ENCODE measurements at regions not wholly inside any gene's neighbourhood (a gene's known extent, or its start where the extent isn't known, plus 50 kb on each side); places are given as distances from the start of the nearest gene placed in this dataset.
A peak's percentile ranks its signal among the peaks of the same experiment; 100 is the strongest.

GRCh38 chr11:116454951-116455350, 317.8 kb downstream of the BUD13 start:
- Histone ChIP-seq H4K20me1 (ENCODE audit: insufficient read depth) (no peaks in the 10 kb centered on the region), H3K9ac (ENCODE audit: low read length) (no peak overlapping the region), H3K79me2 (replicated peaks; ENCODE audit: insufficient read depth, low read length) (no peaks in the 10 kb centered on the region), H3F3A (ENCODE audit: insufficient read depth, low read length, poor library complexity, severe bottlenecking) (peaks cover 9% of the 10 kb centered on the region), H3K27me3 (ENCODE audit: insufficient read depth, low read depth, low read length) (no peaks in the 10 kb centered on the region), H3K27ac (ENCODE audit: low read length) (no peak overlapping the region), H3K4me3 (ENCODE audit: low read length) (no peak overlapping the region), H3K4me2 (ENCODE audit: low read length) (no peak overlapping the region), H2AFZ (ENCODE audit: low read depth, low read length) (no peak overlapping the region), H3K9me2 (ENCODE audit: insufficient read depth, low read length) (no peaks in the 10 kb centered on the region), H3K9me3 (ENCODE audit: low read length) (peaks cover 5% of the 10 kb centered on the region), H3K36me3 (ENCODE audit: insufficient read depth, low read length) (no peaks in the 10 kb centered on the region)
- TF ChIP-seq EZH2 (IDR thresholded peaks at IDR 0.05; ENCODE audit: borderline replicate concordance, insufficient read depth, low read length, poor library complexity, severe bottlenecking) (no peak), SMC3 (conservative IDR thresholded peaks at IDR 0.05; ENCODE audit: poor library complexity) (no peak), REST (IDR thresholded peaks at IDR 0.05; ENCODE audit: borderline replicate concordance) (no peak), EP300 (conservative IDR thresholded peaks at IDR 0.05; ENCODE audit: poor library complexity, severe bottlenecking) (no peak), POLR2AphosphoS5 (IDR thresholded peaks at IDR 0.05) (no peak), MXI1 (conservative IDR thresholded peaks at IDR 0.05; ENCODE audit: poor library complexity, severe bottlenecking) (no peak), TAF1 (IDR thresholded peaks at IDR 0.05; ENCODE audit: low read depth) (no peak), CTCF (IDR thresholded peaks at IDR 0.05; ENCODE audit: poor library complexity, severe bottlenecking) (no peak), RAD21 (conservative IDR thresholded peaks at IDR 0.05) (no peak)

- Histone ChIP-seq H3K4me2 (ENCODE audit: low read length) (no peak overlapping the region), H3F3A (ENCODE audit: insufficient read depth, low read length, poor library complexity, severe bottlenecking) (peaks cover 9% of the 10 kb centered on the region), H3K4me3 (ENCODE audit: low read length) (no peak overlapping the region), H2AFZ (ENCODE audit: low read depth, low read length) (no peak overlapping the region), H3K9me2 (ENCODE audit: insufficient read depth, low read length) (no peaks in the 10 kb centered on the region), H3K27me3 (ENCODE audit: insufficient read depth, low read depth, low read length) (no peaks in the 10 kb centered on the region), H3K36me3 (ENCODE audit: insufficient read depth, low read length) (no peaks in the 10 kb centered on the region), H3K27ac (ENCODE audit: low read length) (no peak overlapping the region), H3K9me3 (ENCODE audit: low read length) (peaks cover 10% of the 10 kb centered on the region), H4K20me1 (ENCODE audit: insufficient read depth) (no peaks in the 10 kb centered on the region), H3K79me2 (replicated peaks; ENCODE audit: insufficient read depth, low read length) (no peaks in the 10 kb centered on the region), H3K9ac (ENCODE audit: low read length) (no peak overlapping the region)
- TF ChIP-seq EZH2 (IDR thresholded peaks at IDR 0.05; ENCODE audit: borderline replicate concordance, insufficient read depth, low read length, poor library complexity, severe bottlenecking) (no peak), SMC3 (conservative IDR thresholded peaks at IDR 0.05; ENCODE audit: poor library complexity) (peak; percentile 42), CTCF (IDR thresholded peaks at IDR 0.05; ENCODE audit: poor library complexity, severe bottlenecking) (peak; percentile 53), RAD21 (conservative IDR thresholded peaks at IDR 0.05) (peak; percentile 37)
Measured at GRCh38 chr11:116454020-116454645, 318.7 kb downstream of the BUD13 start.

Measured in neural cell (in vitro differentiated cells).